ENCODE measurements at regions not wholly inside any gene's neighbourhood (a gene's known extent, or its start where the extent isn't known, plus 50 kb on each side); places are given as distances from the start of the nearest gene placed in this dataset.

DNA sequence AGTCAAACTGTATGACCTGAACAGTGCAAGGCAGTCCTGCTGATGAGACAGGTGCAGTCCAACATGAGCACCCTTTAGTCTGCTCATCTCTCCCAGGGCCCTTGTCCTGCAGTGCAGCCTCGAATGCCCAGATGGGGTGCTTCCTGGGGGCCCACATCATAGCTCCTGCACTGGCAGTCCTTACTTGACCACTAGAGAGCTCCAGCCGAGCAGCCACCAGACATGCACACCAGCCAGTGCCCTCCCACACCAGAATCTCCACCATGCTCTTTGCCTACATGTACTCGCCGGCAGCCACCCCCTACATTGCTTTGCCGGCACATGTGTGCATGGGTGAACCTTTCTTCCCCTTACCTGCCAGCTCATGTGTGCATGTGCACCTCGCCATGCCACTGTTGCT is 188.8 kb upstream of the GULP1 start:
- no peak for ATAC-seq
- TF ChIP-seq, protein P1, sequence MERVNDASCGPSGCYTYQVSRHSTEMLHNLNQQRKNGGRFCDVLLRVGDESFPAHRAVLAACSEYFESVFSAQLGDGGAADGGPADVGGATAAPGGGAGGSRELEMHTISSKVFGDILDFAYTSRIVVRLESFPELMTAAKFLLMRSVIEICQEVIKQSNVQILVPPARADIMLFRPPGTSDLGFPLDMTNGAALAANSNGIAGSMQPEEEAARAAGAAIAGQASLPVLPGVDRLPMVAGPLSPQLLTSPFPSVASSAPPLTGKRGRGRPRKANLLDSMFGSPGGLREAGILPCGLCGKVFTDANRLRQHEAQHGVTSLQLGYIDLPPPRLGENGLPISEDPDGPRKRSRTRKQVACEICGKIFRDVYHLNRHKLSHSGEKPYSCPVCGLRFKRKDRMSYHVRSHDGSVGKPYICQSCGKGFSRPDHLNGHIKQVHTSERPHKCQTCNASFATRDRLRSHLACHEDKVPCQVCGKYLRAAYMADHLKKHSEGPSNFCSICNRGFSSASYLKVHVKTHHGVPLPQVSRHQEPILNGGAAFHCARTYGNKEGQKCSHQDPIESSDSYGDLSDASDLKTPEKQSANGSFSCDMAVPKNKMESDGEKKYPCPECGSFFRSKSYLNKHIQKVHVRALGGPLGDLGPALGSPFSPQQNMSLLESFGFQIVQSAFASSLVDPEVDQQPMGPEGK (CRISPR knock-in tag; IDR thresholded peaks at IDR 0.05; ENCODE audit: borderline replicate concordance), result no peak
- TF ChIP-seq, protein P2, sequence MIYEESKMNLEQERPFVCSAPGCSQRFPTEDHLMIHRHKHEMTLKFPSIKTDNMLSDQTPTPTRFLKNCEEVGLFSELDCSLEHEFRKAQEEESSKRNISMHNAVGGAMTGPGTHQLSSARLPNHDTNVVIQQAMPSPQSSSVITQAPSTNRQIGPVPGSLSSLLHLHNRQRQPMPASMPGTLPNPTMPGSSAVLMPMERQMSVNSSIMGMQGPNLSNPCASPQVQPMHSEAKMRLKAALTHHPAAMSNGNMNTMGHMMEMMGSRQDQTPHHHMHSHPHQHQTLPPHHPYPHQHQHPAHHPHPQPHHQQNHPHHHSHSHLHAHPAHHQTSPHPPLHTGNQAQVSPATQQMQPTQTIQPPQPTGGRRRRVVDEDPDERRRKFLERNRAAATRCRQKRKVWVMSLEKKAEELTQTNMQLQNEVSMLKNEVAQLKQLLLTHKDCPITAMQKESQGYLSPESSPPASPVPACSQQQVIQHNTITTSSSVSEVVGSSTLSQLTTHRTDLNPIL (CRISPR knock-in tag; IDR thresholded peaks at IDR 0.05; ENCODE audit: low read depth), result no peak
- TF ChIP-seq, protein P3, sequence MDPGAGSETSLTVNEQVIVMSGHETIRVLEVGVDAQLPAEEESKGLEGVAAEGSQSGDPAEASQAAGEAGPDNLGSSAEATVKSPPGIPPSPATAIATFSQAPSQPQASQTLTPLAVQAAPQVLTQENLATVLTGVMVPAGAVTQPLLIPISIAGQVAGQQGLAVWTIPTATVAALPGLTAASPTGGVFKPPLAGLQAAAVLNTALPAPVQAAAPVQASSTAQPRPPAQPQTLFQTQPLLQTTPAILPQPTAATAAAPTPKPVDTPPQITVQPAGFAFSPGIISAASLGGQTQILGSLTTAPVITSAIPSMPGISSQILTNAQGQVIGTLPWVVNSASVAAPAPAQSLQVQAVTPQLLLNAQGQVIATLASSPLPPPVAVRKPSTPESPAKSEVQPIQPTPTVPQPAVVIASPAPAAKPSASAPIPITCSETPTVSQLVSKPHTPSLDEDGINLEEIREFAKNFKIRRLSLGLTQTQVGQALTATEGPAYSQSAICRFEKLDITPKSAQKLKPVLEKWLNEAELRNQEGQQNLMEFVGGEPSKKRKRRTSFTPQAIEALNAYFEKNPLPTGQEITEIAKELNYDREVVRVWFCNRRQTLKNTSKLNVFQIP (CRISPR knock-in tag; IDR thresholded peaks at IDR 0.05; ENCODE audit: borderline replicate concordance, low read depth), result no peak
- TF ChIP-seq BACH2 (CRISPR knock-in tag; IDR thresholded peaks at IDR 0.05; ENCODE audit: borderline replicate concordance) (no peak), GLIS3 (CRISPR knock-in tag; IDR thresholded peaks at IDR 0.05) (no peak), CSDC2 (CRISPR knock-in tag; IDR thresholded peaks at IDR 0.05) (no peak), ARNTL (CRISPR knock-in tag; IDR thresholded peaks at IDR 0.05; ENCODE audit: borderline replicate concordance, low read depth) (no peak), TOX (CRISPR knock-in tag; IDR thresholded peaks at IDR 0.05; ENCODE audit: borderline replicate concordance) (no peak), ZFP3 (CRISPR knock-in tag; IDR thresholded peaks at IDR 0.05) (no peak), RARB (CRISPR knock-in tag; IDR thresholded peaks at IDR 0.05) (no peak), ZC3H10 (CRISPR knock-in tag; IDR thresholded peaks at IDR 0.05) (no peak), ESRRG (CRISPR knock-in tag; IDR thresholded peaks at IDR 0.05) (no peak), ZFP30 (CRISPR knock-in tag; IDR thresholded peaks at IDR 0.05) (no peak)

DNA sequence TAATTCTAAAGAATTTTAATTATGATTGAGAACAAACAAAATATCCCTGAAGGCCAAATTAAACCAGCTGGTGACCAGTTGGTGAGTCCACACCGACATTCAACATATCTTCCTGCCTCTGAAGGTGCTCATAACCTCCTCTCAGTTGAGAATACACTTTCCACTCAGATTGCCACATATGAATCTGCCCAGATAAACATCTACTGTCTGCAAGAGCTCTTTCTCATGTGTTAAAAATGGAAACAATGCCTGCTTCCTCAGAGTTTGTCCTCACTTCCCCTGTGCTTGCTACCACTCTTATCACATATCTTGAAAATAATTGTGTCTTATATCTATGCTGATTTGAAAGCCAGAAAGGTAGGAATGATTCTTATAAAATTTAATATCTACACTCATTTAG is 177.7 kb upstream of the GULP1 start:
- TF ChIP-seq ZNF70 (CRISPR knock-in tag; IDR thresholded peaks at IDR 0.05), result 0 out of 2 replicates have a peak, but pooled peaks have one; percentile 43
- peak; percentile 74 for TF ChIP-seq ISL1 (CRISPR knock-in tag; IDR thresholded peaks at IDR 0.05)
- TF ChIP-seq, protein P4, sequence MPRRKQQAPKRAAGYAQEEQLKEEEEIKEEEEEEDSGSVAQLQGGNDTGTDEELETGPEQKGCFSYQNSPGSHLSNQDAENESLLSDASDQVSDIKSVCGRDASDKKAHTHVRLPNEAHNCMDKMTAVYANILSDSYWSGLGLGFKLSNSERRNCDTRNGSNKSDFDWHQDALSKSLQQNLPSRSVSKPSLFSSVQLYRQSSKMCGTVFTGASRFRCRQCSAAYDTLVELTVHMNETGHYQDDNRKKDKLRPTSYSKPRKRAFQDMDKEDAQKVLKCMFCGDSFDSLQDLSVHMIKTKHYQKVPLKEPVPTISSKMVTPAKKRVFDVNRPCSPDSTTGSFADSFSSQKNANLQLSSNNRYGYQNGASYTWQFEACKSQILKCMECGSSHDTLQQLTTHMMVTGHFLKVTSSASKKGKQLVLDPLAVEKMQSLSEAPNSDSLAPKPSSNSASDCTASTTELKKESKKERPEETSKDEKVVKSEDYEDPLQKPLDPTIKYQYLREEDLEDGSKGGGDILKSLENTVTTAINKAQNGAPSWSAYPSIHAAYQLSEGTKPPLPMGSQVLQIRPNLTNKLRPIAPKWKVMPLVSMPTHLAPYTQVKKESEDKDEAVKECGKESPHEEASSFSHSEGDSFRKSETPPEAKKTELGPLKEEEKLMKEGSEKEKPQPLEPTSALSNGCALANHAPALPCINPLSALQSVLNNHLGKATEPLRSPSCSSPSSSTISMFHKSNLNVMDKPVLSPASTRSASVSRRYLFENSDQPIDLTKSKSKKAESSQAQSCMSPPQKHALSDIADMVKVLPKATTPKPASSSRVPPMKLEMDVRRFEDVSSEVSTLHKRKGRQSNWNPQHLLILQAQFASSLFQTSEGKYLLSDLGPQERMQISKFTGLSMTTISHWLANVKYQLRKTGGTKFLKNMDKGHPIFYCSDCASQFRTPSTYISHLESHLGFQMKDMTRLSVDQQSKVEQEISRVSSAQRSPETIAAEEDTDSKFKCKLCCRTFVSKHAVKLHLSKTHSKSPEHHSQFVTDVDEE (CRISPR knock-in tag; IDR thresholded peaks at IDR 0.05), result 0 out of 2 replicates have a peak, but pooled peaks have one; percentile 16
- TF ChIP-seq, protein P5, sequence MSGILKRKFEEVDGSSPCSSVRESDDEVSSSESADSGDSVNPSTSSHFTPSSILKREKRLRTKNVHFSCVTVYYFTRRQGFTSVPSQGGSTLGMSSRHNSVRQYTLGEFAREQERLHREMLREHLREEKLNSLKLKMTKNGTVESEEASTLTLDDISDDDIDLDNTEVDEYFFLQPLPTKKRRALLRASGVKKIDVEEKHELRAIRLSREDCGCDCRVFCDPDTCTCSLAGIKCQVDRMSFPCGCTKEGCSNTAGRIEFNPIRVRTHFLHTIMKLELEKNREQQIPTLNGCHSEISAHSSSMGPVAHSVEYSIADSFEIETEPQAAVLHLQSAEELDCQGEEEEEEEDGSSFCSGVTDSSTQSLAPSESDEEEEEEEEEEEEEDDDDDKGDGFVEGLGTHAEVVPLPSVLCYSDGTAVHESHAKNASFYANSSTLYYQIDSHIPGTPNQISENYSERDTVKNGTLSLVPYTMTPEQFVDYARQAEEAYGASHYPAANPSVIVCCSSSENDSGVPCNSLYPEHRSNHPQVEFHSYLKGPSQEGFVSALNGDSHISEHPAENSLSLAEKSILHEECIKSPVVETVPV (CRISPR knock-in tag; IDR thresholded peaks at IDR 0.05), result no peak
- ATAC-seq, result peak; percentile 94

DNA sequence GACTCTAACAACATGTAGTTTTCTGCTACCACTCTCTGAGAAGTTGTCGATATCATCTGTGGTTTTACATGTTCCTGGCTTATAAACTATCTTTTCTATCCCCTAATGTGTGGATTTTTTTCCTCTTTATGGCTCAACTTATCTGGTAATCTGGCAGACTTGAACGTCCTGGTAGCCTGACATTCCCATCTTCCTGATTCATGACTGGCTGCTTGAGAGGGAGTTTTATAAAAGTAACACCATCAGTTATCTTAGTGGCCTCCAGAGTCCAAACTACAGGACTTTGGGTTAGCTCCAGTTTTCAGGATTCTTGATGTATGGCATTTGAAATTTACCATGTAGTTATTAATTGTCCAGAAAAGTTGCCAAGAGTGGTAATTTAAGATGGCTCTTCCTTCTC is 174.0 kb upstream of the GULP1 start:
- ATAC-seq, result peak; percentile 31; the same call in 1 of the 3 replicates
- TF ChIP-seq, protein P5 (CRISPR knock-in tag; IDR thresholded peaks at IDR 0.05), result no peak
- 0 out of 2 replicates have a peak, but pooled peaks have one; percentile 16 for TF ChIP-seq ISL1 (CRISPR knock-in tag; IDR thresholded peaks at IDR 0.05)

DNA sequence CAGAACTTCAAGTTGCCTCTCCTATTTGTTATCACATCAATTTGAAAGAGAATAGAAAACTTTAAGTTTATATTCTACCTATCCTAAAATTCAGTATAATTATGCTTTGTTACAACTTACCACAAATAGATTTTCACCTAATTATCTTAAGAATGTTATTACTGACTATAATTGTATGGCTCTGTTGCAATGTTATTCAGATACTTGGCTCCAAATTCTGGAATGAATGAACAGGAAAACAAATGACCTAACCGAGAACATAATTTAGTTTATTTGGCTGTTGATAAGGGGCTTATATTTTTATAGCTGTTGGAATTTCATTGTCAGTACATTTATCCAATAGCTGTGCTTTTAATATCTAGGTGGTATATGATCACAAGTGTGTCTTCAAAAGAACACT is 173.2 kb upstream of the GULP1 start:
- TF ChIP-seq CSDC2 (CRISPR knock-in tag; IDR thresholded peaks at IDR 0.05), result no peak
- peak; percentile 65 for TF ChIP-seq ISL1 (CRISPR knock-in tag; IDR thresholded peaks at IDR 0.05)
- ATAC-seq, result no peak

All from SK-N-SH treated with all-trans-retinoic acid at 6 μM for 48 hours (cell line).